OCI-LY1 (cell line): ENCODE measurements at regions not wholly inside any gene's neighbourhood (a gene's known extent, or its start where the extent isn't known, plus 50 kb on each side); places are given as distances from the start of the nearest gene placed in this dataset.
"Not testable (repeated sequence)": the region's sequence is repeated elsewhere in the genome, so short reads cannot be mapped to it uniquely, and the experiment has no call there.

Source experiments
- CTCF ChIP-seq: fragments of 200-600 bp; sonication (generic), shearing (Covaris generic); IDR thresholded peaks from 2 replicates; pipeline ENCODE4 v1.5.1; 2017; ENCODE audit warnings: mild to moderate bottlenecking, antibody characterized with exemption, low read length, moderate library complexity, mixed read lengths
- EZH2 ChIP-seq: fragments of 200-600 bp; sonication (generic), shearing (Covaris generic); IDR thresholded peaks from 2 replicates; pipeline ENCODE4 v1.8.0; 2017; ENCODE audit warnings: borderline replicate concordance, mixed run types, mild to moderate bottlenecking, antibody characterized with exemption, low read length, moderate library complexity, mixed read lengths

GRCh38 chr5:42176118-42176517 lies 247.1 kb upstream of the GHR start:
- TF ChIP-seq CTCF, EZH2: not testable (repeated sequence)
